Stromal cell of bone marrow (primary cell): ENCODE measurements at regions not wholly inside any gene's neighbourhood (a gene's known extent, or its start where the extent isn't known, plus 50 kb on each side); places are given as distances from the start of the nearest gene placed in this dataset.

Experiments used
- DNase-seq: peaks from one replicate; pipeline ENCODE4 v3.0.0-alpha.2; 2012; ENCODE audit warnings: low read depth

- no peak for DNase-seq
Observed at GRCh38 chr11:134644476-134645456, 232.7 kb upstream of the B3GAT1 start.

GRCh38 chr11:134643115-134644012 is 231.3 kb upstream of the B3GAT1 start:
- no peak for DNase-seq

GRCh38 chr11:134642206-134642605 is 230.2 kb upstream of the B3GAT1 start:
- no peak for DNase-seq

GRCh38 chr11:134640971-134641968 is 229.2 kb upstream of the B3GAT1 start:
- no peak for DNase-seq

GRCh38 chr11:134640536-134640935 is 228.5 kb upstream of the B3GAT1 start:
- no peak for DNase-seq

GRCh38 chr11:134639586-134640330 is 227.7 kb upstream of the B3GAT1 start:
- no peak for DNase-seq

GRCh38 chr11:134638796-134639430 is 226.9 kb upstream of the B3GAT1 start:
- DNase-seq = no peak

GRCh38 chr11:134637091-134638015 is 225.3 kb upstream of the B3GAT1 start:
- no peak for DNase-seq

- DNase-seq = no peak
Observed at GRCh38 chr11:134636071-134636470, 224.0 kb upstream of the B3GAT1 start.

GRCh38 chr11:134634897-134635831 is 223.1 kb upstream of the B3GAT1 start:
- no peak for DNase-seq

GRCh38 chr11:134633276-134633675 is 221.2 kb upstream of the B3GAT1 start:
- DNase-seq = no peak

- no peak for DNase-seq
Observed at GRCh38 chr11:134632347-134633119, 220.5 kb upstream of the B3GAT1 start.

GRCh38 chr11:134630861-134631260 is 218.8 kb upstream of the B3GAT1 start:
- no peak for DNase-seq

GRCh38 chr11:134628426-134628825 is 216.4 kb upstream of the B3GAT1 start:
- DNase-seq = no peak

GRCh38 chr11:134626032-134626431 is 214.0 kb upstream of the B3GAT1 start:
- DNase-seq = no peak

- no peak for DNase-seq
Observed at GRCh38 chr11:134625631-134626030, 213.6 kb upstream of the B3GAT1 start.

GRCh38 chr11:134625151-134625550 is 213.1 kb upstream of the B3GAT1 start:
- DNase-seq = no peak
